GM12891 (cell line): ENCODE measurements at regions not wholly inside any gene's neighbourhood (a gene's known extent, or its start where the extent isn't known, plus 50 kb on each side); places are given as distances from the start of the nearest gene placed in this dataset.

Source experiments
- PAX5 ChIP-seq: IDR thresholded peaks from 2 replicates; pipeline ENCODE4 v1.6.1; 2011; ENCODE audit warnings: low read length, moderate library complexity, mild to moderate bottlenecking; ENCODE audit not compliant: insufficient read depth, severe bottlenecking
- POLR2A ChIP-seq: IDR thresholded peaks from 2 replicates; pipeline ENCODE4 v1.6.1; 2011; ENCODE audit warnings: low read depth, low read length, control low read depth
- POLR2AphosphoS5 ChIP-seq: IDR thresholded peaks from 2 replicates; pipeline ENCODE4 v1.6.1; 2011; ENCODE audit warnings: low read depth, low read length, control low read depth
- POU2F2 ChIP-seq: IDR thresholded peaks from 2 replicates; pipeline ENCODE4 v1.6.1; 2011; ENCODE audit warnings: low read depth, mild to moderate bottlenecking, control low read depth, low read length, moderate library complexity
- TAF1 ChIP-seq: IDR thresholded peaks from 2 replicates; pipeline ENCODE4 v1.6.1; 2011; ENCODE audit warnings: low read depth, low read length, control low read depth

DNA sequence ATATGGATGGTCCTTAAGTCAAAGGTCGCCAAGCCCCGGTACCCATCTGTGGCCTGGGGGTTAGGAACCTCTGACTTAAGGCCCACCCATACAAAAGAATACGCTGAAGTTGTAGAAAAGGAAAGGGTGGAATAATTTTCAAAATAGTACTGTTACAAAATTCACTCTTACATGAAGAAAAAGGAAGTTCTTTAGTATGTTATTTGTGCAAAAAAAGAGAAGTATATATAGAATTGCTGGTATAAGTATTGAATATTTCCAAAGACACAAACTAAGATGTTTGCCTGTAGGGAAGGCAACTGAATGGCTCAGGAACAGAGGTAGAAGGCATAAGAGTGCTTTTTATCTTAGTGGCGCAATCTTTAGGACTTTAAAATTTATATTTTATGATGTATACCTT lies 78.7 kb downstream of the PRLHR start:
- TF ChIP-seq POLR2AphosphoS5 (no peak), POLR2A (no peak), POU2F2 (no peak), PAX5 (no peak), TAF1 (no peak)
